OCI-M2 (cell line): ENCODE measurements at regions not wholly inside any gene's neighbourhood (a gene's known extent, or its start where the extent isn't known, plus 50 kb on each side); places are given as distances from the start of the nearest gene placed in this dataset.
"Not testable (repeated sequence)": the region's sequence is repeated elsewhere in the genome, so short reads cannot be mapped to it uniquely, and the experiment has no call there.

Experiments used
- DNase-seq: peaks from one replicate; lab custom pipeline; 2025; ENCODE audit not compliant: unreplicated experiment; lab: John Stamatoyannopoulos, UW

DNA sequence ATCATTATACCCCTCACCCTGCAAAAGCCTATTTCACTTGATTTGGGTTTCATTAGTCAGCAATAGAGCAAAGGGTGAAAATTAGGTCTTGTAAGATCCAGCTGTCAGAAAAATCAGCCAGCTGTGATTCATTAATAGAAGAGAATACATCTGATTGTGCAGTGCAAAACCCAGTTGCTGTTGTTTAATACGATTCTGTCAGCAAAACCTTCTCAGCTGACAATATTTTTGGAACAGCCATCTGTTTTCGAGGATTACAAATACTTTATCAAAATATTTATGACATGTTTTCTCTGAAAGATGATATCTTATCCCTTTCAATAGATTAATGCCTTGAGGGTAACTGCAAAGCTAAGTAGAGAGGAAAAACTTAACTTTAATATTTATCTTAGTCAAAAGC is 1354.0 kb upstream of the RAG2 start:
- DNase-seq = no peak

DNA sequence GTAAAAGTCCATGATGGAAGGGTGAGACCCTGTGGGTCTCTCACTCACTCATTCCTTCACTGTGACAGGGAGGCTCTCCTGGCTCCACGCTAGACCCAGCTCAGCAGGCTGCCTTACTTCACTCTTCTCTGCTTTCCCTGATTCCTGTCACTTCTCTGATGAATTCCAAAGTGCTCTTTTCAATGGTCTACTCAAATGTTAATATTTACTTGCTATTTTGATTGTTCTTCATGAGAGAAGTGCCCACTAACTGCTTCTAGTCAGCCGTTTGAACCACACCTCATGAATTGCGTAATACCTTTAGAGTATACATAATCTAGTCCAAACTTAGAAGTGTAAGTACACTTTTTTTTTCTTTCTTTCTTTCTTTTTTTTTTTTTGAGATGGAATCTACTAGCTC is 1350.2 kb upstream of the RAG2 start:
- DNase-seq = no peak

DNA sequence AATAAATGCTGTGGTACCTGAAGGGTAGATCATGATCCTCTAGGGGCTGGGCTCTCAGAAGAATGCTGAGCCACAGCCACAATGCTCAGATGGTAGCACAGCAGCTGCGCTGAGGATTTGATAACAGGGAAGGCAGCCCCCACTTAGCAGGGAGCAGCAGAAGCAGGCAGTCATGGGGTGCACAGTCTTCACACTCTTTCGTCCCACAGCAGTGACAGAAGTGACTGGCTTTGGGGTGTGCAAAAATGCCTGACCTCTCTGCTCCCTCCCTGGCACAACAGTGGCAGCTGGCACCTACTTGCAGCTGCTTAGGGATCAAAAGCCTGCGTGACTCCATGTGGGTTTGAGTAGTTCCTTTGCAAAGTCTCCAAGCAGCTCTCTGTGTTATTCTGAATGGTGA is 1349.8 kb upstream of the RAG2 start:
- no peak for DNase-seq

DNA sequence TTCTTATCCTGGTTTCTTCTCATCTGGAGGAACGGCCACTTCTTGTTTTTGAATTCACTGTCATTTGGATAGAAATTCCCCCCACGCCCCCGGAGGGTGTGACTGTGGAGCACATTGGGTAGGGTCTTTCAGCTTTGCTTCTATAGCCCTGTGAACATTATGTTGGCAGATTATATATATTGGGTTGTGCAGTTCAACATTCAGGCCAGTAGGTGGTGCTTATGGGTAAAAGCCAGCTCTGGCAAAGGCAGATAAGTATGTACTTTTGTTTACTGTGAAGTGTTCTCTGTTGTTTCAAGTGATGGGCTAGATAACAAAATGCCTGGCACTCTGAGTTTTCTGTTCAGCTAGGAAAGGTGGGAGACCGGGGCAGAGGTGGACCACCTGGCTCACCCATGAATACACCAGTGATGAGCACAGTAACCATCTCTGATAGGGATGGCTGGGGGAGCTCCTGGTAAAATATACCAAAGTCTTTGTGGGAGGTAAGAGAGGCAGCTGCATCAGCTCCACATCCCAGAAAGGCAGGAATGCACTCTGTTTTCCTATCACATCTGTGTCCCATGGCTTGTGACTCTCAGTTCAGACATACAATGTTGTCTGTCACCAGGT is 1348.2 kb upstream of the RAG2 start:
- DNase-seq = no peak

DNA sequence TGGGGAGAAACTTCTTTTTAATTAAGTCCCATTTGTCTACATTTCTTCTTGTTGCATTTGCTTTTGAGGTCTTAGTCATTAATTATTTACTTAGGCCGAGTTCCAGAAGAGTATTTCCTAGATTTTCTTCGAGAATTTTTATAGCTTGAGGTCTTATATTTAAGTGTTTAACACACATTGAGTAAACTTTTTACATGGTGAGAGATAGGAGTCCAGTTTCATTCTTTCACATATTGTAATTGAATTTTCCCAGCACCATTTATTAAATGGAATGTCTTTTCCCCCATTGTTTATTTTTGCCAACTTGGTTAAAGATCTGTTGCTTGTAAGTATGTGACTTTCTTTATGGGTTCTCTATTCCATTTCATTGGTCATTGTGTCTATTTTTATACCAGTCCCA is 1344.0 kb upstream of the RAG2 start:
- DNase-seq = no peak

DNA sequence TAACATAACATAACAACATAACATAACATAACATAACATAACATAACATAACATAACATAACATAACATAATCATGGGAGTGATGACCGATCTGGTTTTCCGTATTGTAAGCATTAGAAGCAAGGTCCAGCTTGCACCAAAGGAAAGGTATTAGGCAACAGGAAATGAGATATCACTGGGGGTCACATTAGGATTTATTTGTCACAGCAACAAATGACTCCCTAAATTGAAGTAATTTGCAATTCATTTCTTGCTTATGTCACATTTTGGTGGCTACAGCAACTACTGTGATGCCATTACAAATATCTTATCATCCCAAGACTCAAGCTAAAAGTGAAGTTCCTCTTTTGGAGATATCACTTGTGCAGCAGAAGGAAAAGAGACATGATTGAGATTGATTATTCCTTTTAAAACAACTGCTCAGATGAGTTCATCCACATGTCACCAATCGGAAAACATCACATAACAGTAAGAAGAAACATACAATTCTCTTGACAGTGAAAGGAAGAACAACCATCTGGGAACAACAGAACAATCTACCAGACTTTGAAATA is 1331.1 kb upstream of the RAG2 start:
- DNase-seq = no peak

DNA sequence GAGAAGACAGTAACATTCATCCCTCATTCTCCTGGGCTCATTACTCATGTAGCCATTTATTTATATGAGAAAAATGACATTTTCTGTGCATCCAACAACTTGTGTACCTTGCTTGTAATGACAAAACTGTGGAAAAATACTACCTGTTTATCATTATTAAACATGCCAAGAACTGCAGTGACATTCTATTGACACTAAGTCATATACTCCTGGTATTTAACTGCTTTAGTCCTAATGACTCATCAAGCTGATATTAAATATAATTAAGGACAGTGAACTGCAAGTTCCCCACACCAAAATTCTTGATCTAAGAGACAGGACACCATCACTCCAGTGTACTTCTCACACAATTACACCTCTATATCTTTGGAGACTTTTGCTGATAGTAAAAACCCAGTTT is 1328.7 kb upstream of the RAG2 start:
- no peak for DNase-seq

DNA sequence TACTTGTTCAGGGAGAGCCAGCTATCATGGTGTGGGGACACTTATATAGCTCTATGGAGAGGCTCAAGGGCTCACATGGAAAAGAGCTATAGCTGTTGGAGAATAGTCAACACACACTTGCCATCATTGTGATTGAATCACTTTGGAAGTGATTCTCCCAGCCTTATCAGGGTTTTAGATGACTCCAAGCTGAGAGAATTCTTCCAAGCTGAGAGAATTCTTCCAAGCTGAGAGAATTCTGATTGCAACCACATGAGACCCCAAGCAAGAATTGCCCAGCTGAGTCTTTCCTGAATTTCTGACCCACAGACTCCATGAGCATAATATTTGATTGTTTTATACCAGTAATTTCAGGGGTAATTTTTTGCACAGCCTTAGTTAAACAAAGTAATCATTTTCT is 1318.3 kb upstream of the RAG2 start:
- no peak for DNase-seq

DNA sequence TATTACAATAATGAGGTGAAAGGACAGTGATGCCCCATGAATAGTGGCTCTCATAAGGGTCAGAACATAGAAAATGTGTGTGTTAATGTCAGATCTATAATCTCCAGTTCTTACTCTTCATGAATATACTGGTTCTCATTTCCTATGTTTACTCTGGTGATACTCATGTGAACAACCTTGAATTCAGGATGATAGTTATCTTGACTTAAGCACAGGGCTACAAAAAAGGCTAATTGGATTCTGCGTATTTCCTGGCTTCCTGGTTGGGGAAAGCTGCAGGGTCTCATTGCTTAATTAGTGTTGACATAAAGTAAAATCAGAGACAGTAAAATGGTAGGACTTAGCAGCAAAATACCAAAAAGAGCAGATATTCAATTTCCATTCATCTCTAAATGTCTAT is 1316.8 kb upstream of the RAG2 start:
- DNase-seq = no peak

DNA sequence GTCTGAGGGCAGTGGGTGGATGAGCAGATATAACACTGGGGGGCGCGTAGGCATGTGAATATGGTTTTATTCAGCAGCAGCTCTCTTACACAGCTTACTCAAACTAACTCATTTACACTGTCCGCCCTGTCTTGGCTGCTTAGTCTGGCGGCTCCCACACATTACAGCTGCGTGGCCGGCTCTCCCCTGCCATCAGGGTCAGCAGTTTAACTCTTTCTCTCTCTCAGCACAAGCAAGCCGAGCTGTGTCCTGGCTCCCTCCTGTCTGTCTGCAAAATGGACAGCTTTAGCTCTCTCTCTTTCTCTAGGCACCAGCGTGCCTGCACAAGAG is 1310.1 kb upstream of the RAG2 start:
- no peak for DNase-seq

DNA sequence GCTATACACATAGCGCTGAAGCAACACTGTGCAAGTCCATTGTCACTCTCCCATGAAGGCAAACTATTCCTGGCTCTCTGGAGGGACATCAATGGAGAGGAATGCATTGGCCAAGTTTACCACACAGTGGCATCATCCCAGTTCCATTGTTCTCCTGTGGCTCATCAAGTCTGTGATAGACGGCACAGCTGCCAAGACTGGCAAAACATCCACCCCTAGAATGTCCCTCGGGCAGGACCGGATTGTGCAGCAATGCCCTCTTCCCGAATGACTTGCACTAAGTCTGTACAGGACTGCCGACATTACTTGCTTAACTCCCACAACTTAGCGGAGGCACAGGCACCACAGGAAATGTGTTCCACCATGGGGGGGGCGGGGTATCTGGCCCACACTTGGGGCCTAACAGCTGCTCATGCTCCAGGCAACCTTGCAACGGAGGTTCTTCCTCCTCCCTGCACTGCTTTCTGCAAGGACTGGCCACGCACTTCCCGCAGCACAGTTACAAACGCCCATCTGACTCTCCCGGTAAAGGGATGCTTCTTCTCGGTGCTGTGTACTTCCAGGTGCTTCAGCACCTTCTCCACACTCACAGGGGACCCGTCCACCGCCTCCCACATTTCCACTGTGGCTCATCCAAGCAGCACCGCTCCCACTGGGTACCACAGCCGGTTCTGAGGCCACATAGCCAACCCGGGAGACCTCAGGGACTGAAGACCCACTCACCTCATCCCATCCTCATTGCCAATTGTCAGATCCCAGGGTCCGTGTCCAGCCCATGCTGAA is 1309.6 kb upstream of the RAG2 start:
- no peak for DNase-seq

DNA sequence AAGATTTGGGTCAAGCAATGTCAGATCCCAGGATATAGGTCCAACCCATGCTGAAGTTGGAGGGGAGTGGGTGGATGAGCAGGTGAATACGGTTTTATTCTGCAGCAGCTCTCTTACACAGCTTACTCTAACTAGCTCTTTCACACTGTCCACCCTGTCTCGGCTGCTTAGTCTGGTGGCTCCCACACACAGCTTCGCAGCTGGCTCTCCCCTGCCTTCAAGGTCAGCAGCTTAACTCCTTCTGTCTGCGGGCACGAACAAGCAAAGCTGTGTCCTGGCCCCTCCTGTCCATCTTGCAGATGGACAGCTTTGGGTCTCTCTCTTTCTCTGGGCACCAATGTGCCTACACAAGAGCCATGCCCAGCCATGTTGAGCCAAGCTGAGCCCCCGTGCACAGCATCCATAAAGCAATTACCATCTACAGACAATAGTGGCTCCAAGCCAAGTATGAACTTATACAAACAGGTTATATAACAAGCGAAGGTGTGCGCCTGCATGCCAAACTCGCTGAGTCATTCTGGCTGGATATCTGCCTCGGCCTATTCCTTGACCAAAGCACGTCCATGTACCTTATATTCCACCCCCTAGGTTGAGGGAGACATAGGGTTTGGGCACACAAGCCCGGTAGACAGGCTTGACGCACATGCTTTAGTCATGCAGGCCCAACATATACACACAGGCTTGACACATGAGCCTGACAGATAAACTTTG is 1307.8 kb upstream of the RAG2 start:
- DNase-seq = no peak

DNA sequence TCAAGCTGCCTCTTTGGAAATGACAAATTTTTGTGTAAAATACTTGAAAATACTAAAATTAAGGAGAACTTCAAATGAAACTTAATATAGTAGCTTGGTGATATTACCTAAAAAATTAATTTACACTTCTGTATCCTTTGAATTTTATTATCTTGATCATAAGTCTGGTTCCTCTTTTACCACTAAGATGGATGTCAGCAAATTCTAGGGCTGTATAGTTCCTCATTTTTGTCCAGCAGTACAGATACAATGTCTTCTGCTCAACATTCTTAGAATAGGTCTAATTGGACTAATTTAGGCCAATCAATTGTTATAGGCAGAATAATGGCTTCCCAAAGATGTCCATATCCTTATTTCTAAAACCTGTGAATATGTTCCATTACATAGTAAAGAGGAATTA is 1298.0 kb upstream of the RAG2 start:
- no peak for DNase-seq

DNA sequence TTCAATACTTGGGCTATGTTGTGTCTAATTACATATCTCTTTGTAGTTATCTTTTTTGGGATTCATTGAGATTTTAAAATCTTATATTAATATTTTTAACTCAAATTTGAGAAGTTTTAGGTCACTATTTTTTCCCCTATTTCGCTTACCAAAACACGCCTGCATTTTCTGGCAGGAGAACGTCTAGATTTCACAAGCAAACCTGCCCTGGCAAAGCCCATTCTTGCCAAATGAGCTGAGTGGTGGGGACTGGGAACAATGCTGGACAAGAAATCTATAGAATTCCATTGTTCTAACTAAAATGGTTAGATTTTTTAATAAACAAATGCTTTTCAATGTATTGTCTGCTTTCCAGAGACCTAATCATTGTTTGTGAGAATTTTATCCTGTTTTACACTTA is 1283.7 kb upstream of the RAG2 start:
- DNase-seq = no peak

DNA sequence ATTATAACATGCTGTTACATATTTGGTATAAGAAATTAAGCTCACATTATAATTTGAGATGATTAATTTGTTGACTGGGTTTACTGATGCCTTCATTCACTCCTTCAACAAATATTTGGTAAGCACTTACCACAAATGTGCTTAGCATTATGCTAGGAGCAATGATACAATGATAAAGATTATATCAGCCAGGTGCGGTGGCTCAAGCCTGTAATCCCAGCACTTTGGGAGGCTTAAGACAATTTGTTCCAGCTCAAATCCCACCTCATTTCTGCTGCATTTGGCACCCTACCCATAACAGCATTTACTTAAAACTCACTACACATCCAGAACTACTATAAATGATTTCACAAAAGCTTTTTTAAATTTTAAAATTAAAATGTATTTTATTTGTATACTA is 1263.6 kb upstream of the RAG2 start:
- no peak for DNase-seq

DNA sequence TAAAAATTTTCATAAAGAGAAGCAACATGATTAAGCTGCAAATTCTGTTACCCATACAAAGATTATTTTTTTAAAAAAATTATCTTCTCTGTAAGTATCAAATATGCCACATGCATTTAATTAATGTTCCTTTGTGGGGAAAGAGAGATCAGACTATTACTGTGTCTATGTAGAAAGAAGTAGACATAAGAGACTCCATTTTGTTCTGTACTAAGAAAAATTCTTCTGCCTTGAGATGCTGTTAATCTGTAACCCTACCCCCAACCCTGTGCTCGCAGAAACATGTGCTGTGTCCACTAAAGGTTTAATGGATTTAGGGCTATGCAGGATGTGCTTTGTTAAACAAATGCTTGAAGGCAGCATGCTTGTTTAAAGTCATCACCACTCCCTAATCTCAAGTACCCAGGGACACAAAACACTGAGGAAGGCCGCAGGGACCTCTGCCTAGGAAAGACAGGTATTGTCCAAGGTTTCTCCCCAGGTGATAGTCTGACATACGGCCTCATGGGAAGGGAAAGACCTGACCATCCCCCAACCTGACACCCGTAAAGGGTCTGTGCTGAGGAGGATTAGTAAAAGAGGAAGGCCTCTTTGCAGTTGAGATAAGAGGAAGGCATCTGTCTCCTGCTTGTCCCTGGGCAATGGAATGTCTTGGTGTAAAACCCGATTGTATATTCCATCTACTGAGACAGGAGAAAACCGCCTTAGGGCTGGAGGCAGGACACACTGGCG is 1260.9 kb upstream of the RAG2 start:
- DNase-seq = not testable (repeated sequence)

DNA sequence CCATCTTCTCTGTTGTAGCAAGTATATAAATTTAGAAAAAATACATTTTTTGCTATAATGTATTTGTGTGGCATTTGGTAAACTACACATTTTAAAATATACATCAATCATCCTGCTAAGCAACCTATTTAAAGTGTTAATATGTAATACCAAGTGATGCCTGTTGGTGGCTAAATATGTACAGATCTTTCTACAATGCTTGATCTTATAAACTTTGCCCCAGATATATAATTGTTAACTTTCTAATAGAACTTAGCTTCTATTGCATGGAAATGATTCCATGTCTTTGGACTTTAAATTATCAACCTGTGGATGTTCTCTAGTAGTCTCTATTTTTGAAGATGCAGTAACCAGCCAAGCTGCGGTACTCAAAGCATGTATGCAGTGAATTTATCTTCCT is 1260.4 kb upstream of the RAG2 start:
- no peak for DNase-seq

DNA sequence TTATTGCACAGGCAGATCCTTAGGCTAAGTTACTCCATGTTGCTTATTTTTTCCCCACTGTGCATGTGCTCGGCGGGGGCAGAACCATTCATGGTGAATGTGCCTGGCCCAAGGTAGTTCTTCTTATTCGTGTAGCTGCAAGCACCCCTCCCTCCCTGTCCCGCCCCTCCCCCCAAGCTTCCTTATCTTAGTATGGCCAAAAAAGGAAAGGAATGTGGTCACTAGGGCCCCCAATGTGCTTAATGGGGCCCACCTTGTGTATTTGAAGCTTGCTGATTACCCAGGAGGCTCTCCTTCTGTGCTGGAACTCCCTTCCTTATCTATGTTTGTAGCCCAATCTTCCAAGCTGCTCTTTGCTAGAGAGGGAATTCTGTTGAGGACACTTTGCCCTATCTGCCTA is 1259.7 kb upstream of the RAG2 start:
- DNase-seq = no peak

DNA sequence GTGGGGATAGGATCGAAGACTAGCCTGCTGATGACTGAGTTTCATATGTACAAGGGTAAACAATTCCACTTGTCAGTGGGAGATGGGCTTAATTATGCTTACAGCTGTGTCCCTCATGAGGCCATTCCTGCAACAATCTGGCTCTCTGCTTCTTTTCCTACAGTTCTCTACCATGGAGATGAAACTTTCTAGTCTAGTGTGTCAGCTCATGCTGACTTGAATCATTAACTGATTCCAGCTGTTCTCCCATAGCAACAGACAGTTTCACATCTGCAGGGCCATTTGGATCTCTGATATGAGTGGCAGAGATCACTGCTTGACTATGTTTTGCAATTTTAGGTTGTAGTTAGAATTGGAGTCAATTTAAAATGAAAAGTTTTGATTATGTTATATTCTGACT is 1251.7 kb upstream of the RAG2 start:
- no peak for DNase-seq

DNA sequence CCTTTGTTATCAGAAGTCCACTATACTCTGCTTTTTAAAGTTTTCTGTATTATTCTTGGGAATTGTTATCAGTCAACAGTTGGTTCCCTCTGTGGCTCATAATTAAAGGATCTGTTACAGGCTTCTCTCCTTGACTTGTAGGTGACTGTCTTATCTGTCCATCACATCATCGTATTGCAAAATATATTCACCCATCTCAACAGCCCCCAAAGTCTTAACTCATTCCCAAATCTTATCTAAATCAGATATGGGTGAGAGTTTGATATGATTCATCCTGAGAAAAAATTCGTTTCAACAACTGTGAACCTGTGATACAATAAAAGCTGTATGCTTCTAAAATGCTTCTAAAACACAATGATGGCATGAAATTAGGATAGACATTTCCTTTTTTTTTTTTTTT is 1245.6 kb upstream of the RAG2 start:
- no peak for DNase-seq

DNA sequence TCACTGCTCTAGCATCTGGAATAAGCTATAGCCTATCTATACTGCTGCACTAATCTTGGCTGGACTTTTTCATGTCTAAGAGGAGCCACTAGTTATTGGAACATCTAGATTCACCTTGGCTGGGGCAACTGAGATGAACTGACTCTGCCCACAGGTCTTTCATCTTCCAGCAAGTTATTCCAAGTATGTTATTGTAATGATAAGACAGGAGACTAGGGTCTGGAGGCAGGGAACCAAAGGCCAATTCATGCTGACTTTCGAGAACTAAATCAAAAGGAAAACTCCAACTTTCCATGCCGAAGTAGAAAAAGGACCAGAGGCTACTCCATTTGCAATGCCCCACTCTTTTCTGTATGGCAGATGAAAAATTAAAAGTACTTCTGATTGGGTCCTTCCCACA is 1243.0 kb upstream of the RAG2 start:
- DNase-seq = no peak

DNA sequence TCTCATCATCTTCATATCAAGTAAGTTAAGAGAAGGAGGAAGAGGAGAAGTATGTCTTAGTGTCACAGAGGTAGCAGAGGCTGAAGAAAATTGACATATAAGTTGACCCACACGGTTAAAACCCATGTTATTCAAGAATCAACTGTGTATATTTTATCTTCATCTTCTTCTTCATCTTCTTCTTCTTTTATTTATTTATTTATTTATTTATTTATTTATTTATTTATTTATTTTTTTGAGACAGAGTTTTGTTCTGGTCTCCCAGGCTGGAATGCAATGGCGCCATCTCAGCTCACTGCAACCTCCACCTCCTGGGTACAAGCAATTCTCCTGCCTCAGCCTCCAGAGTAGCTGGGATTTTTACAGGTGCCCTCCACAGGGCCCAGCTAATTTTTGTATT is 1242.3 kb upstream of the RAG2 start:
- not testable (repeated sequence) for DNase-seq
